Mononuclear cell (primary cell): ENCODE measurements at regions not wholly inside any gene's neighbourhood (a gene's known extent, or its start where the extent isn't known, plus 50 kb on each side); places are given as distances from the start of the nearest gene placed in this dataset.

Source experiments
- H3K27me3 ChIP-seq: 2 replicates; pipeline ENCODE4 v1.6.0; 2011; ENCODE audit warnings: low read length, control low read depth; ENCODE audit not compliant: insufficient read depth
- H3K4me1 ChIP-seq: 2 replicates; pipeline ENCODE4 v1.5.1; 2011; ENCODE audit warnings: mild to moderate bottlenecking, low read length, control low read depth; ENCODE audit not compliant: insufficient read depth
- H3K4me3 ChIP-seq: 2 replicates; pipeline ENCODE4 v1.5.1; 2011; ENCODE audit warnings: mild to moderate bottlenecking, low read length, moderate library complexity
- H3K9me3 ChIP-seq: 2 replicates; pipeline ENCODE4 v1.5.1; 2011; ENCODE audit warnings: low read depth, mild to moderate bottlenecking, control low read depth, low read length

- H3K27me3 ChIP-seq, result no peaks in the 10 kb centered on the region
- no peak overlapping the region for H3K4me3 ChIP-seq
- no peaks in the 10 kb centered on the region for H3K4me1 ChIP-seq
- no peaks in the 10 kb centered on the region for H3K9me3 ChIP-seq
Measured at GRCh38 chr11:104625246-104625645, 273.0 kb downstream of the CASP12 start.

DNA sequence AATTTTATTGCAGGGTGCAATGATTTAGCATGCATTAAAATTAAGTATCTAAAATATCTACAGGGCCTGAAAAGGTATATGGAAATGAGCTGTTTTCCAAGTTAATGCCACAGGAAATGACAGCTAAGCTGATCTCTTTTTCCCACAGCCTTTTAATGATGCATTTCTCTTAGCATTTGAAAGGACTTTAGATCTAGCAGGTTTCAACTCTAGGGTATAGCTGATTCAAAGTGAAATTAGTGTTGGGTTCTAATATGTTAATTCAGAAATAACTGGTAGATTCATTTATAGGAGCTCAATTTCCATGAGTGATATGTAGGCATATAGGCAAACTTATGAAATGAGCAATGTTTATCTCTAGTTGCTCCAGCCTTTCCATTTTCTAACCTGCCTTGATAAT lies 274.2 kb downstream of the CASP12 start:
- H3K27me3 ChIP-seq, result no peaks in the 10 kb centered on the region
- H3K4me1 ChIP-seq, result no peaks in the 10 kb centered on the region
- no peak overlapping the region for H3K4me3 ChIP-seq
- no peaks in the 10 kb centered on the region for H3K9me3 ChIP-seq

DNA sequence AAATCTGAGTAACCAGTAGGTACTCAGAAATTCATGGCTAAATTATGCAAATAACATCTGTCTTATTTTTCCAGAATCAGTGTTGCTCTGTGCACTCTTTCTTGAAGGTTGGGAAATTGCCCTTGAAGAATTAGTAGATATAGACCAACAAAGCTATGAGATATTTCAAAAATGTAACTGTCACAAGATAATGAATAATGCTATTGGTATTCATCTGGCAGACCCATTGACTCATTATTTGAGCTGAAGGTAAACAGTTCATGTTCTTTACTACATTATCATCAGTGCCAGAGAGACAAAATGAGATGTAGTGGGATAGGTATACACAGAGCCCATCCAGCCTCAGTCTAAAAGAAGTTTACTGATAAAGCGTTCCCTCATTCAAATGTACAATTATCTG lies 274.7 kb downstream of the CASP12 start:
- H3K27me3 ChIP-seq, result no peaks in the 10 kb centered on the region
- H3K4me3 ChIP-seq, result no peak overlapping the region
- no peaks in the 10 kb centered on the region for H3K9me3 ChIP-seq

DNA sequence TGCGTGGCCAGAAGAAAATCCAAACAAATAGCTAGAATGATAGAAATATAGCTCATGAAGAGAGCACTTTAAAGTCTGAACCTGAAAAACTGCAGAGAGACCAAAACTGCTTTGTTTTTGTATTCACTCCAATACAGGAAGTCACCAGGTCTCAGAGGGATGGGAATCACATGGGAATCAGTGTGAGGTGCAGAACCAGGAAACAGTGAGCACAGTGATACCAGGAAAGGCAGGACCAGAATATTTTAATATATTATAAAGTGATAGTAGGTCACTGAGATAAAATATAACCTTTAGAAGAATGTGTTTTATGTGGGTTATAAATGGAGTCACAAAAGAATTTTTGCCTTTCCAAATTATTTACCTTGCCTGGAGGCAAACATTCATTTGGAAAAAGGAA lies 277.3 kb downstream of the CASP12 start:
- H3K4me1 ChIP-seq, result peaks cover 5% of the 10 kb centered on the region
- H3K27me3 ChIP-seq, result no peaks in the 10 kb centered on the region
- H3K4me3 ChIP-seq, result no peak overlapping the region
- H3K9me3 ChIP-seq, result no peaks in the 10 kb centered on the region

More for the DNA sequence above, 274.7 kb downstream of the CASP12 start:
- peaks cover 4% of the 10 kb centered on the region for H3K4me1 ChIP-seq

- no peaks in the 10 kb centered on the region for H3K9me3 ChIP-seq
- no peaks in the 10 kb centered on the region for H3K27me3 ChIP-seq
- H3K4me3 ChIP-seq, result no peak overlapping the region
- H3K4me1 ChIP-seq, result peaks cover 5% of the 10 kb centered on the region
Measured at GRCh38 chr11:104619751-104620150, 278.5 kb downstream of the CASP12 start.

DNA sequence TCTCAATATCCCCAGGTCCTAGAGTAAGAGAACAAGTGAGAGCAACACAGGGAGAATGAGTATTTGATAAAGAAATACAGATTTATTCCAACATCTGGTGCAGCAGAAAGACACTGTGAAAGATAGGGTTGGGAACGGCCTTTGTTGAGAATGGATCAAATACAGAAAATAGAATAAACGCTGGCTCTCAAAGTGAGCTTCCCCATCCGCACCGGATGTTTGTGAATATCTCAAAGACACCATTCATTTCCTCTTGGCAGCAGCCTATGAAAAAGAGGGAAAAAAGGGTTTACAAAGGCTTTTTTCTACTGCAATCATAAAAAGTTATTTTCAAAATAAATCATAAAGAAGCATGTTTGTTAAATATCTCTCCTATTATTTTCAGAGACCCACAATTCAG lies 279.3 kb downstream of the CASP12 start:
- H3K4me1 ChIP-seq, result peaks cover 5% of the 10 kb centered on the region

GRCh38 chr11:104614961-104615360 lies 283.3 kb downstream of the CASP12 start:
- Histone ChIP-seq H3K4me1 (peaks cover 5% of the 10 kb centered on the region), H3K9me3 (no peaks in the 10 kb centered on the region), H3K4me3 (no peak overlapping the region), H3K27me3 (no peaks in the 10 kb centered on the region)

More for the DNA sequence above, 279.3 kb downstream of the CASP12 start:
- H3K4me3 ChIP-seq, result no peak overlapping the region
- H3K9me3 ChIP-seq, result no peaks in the 10 kb centered on the region
- H3K27me3 ChIP-seq, result no peaks in the 10 kb centered on the region

- no peaks in the 10 kb centered on the region for H3K9me3 ChIP-seq
- H3K4me3 ChIP-seq, result no peak overlapping the region
- H3K27me3 ChIP-seq, result no peaks in the 10 kb centered on the region
- H3K4me1 ChIP-seq, result peaks cover 11% of the 10 kb centered on the region
Measured at GRCh38 chr11:104614117-104614680, 284.1 kb downstream of the CASP12 start.

GRCh38 chr11:104610635-104611034 lies 287.6 kb downstream of the CASP12 start:
- Histone ChIP-seq H3K4me1 (peaks cover 6% of the 10 kb centered on the region), H3K9me3 (no peaks in the 10 kb centered on the region), H3K27me3 (no peaks in the 10 kb centered on the region), H3K4me3 (no peak overlapping the region)

- Histone ChIP-seq H3K4me3 (no peak overlapping the region), H3K27me3 (no peaks in the 10 kb centered on the region), H3K9me3 (no peaks in the 10 kb centered on the region), H3K4me1 (peaks cover 6% of the 10 kb centered on the region)
Measured at GRCh38 chr11:104609311-104610085, 288.8 kb downstream of the CASP12 start.

DNA sequence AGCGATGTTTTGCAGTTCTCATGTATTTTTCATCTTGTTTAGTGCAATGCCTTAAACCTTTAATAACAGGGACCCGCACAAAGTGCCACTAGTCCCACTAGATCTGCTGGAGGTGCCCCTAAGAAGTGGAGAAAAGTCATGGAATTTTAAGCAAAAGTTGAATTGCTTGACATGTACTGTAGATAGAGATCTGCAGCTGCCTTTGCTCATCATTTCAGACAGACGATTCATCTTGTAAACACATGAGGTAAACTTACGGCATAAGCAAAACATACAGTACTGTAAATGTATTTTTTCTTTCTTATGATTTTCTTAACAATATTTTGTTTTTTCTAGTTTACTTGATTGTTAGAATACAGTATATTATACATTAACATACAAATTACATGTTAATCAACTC lies 295.6 kb downstream of the CASP12 start:
- no peaks in the 10 kb centered on the region for H3K27me3 ChIP-seq

GRCh38 chr11:104594228-104594958 lies 303.9 kb downstream of the CASP12 start:
- Histone ChIP-seq H3K27me3 (no peaks in the 10 kb centered on the region), H3K9me3 (no peaks in the 10 kb centered on the region), H3K4me3 (no peak overlapping the region), H3K4me1 (no peaks in the 10 kb centered on the region)

More for the DNA sequence above, 295.6 kb downstream of the CASP12 start:
- Histone ChIP-seq H3K9me3 (no peaks in the 10 kb centered on the region), H3K4me1 (no peaks in the 10 kb centered on the region), H3K4me3 (no peak overlapping the region)

- Histone ChIP-seq H3K4me1 (no peaks in the 10 kb centered on the region), H3K4me3 (no peak overlapping the region), H3K9me3 (no peaks in the 10 kb centered on the region), H3K27me3 (no peaks in the 10 kb centered on the region)
Measured at GRCh38 chr11:104588970-104589369, 309.3 kb downstream of the CASP12 start.

DNA sequence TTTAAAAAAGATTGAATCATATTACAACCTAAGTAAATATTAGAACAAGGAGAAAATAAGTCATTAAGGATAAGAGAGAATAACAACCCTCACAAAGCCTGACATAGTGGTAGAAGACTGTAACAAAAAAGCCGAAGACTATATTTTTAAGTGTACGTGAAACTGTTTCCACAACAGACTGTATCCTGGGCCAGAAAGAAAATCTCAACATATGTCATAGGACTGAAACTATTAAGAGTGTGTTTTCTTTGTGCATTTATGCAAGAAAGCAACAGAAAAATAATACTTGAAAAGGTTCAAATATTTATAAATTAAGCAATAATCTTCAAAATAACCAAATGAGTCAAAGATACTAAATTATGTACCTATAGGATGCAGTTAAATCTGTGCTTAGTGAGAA lies 309.8 kb downstream of the CASP12 start:
- no peaks in the 10 kb centered on the region for H3K4me1 ChIP-seq
- H3K27me3 ChIP-seq, result no peaks in the 10 kb centered on the region
- no peaks in the 10 kb centered on the region for H3K9me3 ChIP-seq
- H3K4me3 ChIP-seq, result no peak overlapping the region

DNA sequence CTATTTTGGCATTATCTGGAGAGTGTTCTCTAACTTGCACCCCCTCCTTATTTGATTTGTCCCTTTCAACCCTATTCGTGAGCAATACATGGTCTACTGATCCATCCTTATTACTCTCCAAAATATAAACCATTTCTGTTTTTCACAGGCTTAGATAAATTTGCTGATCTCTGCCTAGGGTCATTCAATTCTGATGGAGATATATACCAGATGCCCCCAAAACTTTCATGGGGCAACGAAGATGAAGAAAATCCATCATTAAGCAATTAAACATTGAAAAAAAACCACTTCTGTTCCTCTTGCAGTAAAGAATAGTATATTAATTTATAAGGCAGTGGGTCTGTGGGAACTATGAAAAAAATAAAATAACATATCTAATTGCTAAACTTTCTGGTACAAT lies 313.4 kb downstream of the CASP12 start:
- Histone ChIP-seq H3K4me1 (no peaks in the 10 kb centered on the region), H3K27me3 (no peaks in the 10 kb centered on the region), H3K9me3 (no peaks in the 10 kb centered on the region), H3K4me3 (no peak overlapping the region)
